Skeletal muscle satellite cell (primary cell): ENCODE measurements at regions not wholly inside any gene's neighbourhood (a gene's known extent, or its start where the extent isn't known, plus 50 kb on each side); places are given as distances from the start of the nearest gene placed in this dataset.
A peak's percentile ranks its signal among the peaks of the same experiment; 100 is the strongest.
"Not testable (repeated sequence)": the region's sequence is repeated elsewhere in the genome, so short reads cannot be mapped to it uniquely, and the experiment has no call there.

ENCODE experiments used
- H3K27me3 ChIP-seq: 2 replicates; pipeline ENCODE4 v1.7.0; 2013; ENCODE audit warnings: low read length; ENCODE audit not compliant: control insufficient read depth, insufficient read depth
- H3K36me3 ChIP-seq: 2 replicates; pipeline ENCODE4 v1.7.0; 2013; ENCODE audit warnings: mild to moderate bottlenecking, control low read depth, low read length; ENCODE audit not compliant: insufficient read depth
- H3K4me1 ChIP-seq: 2 replicates; pipeline ENCODE4 v1.7.0; 2013; ENCODE audit warnings: low read length; ENCODE audit not compliant: control insufficient read depth, insufficient read depth
- H3K4me2 ChIP-seq: 2 replicates; pipeline ENCODE4 v1.7.0; 2013; ENCODE audit warnings: mild to moderate bottlenecking, low read length
- H3K4me3 ChIP-seq: 2 replicates; pipeline ENCODE4 v1.7.0; 2013; ENCODE audit warnings: low read length
- H3K9ac ChIP-seq: 2 replicates; pipeline ENCODE4 v1.7.0; 2013; ENCODE audit warnings: mild to moderate bottlenecking, low read depth, low read length, moderate library complexity
- H3K9me3 ChIP-seq: replicated peaks from 2 replicates; pipeline ENCODE4 v1.7.0; 2013; ENCODE audit warnings: mild to moderate bottlenecking, control low read depth, low read length

- not testable (repeated sequence) for H3K36me3 ChIP-seq
Measured at GRCh38 chr2:44064281-44064680, 68.5 kb upstream of the LRPPRC start.

GRCh38 chr2:44067012-44067790, 71.4 kb upstream of the LRPPRC start:
- peaks cover 17% of the 10 kb centered on the region for H3K27me3 ChIP-seq
- H3K36me3 ChIP-seq, H3K4me3 ChIP-seq, H3K4me1 ChIP-seq, H3K4me2 ChIP-seq, H3K9me3 ChIP-seq, H3K9ac ChIP-seq: not testable (repeated sequence)

More at GRCh38 chr2:44064281-44064680, 68.5 kb upstream of the LRPPRC start:
- H3K9me3 ChIP-seq, H3K4me1 ChIP-seq, H3K4me3 ChIP-seq, H3K4me2 ChIP-seq, H3K9ac ChIP-seq: not testable (repeated sequence)
- H3K27me3 ChIP-seq = peaks cover 29% of the 10 kb centered on the region

- H3K9ac ChIP-seq, H3K4me3 ChIP-seq, H3K4me1 ChIP-seq, H3K9me3 ChIP-seq, H3K36me3 ChIP-seq, H3K4me2 ChIP-seq: not testable (repeated sequence)
- H3K27me3 ChIP-seq = peaks cover 13% of the 10 kb centered on the region
Measured at GRCh38 chr2:44067791-44068181, 72.0 kb upstream of the LRPPRC start.

GRCh38 chr2:44071454-44072046, 75.8 kb upstream of the LRPPRC start:
- Histone ChIP-seq H3K4me3 (no peak overlapping the region), H3K4me2 (no peak overlapping the region), H3K36me3 (no peaks in the 10 kb centered on the region), H3K9ac (no peak overlapping the region), H3K4me1 (no peaks in the 10 kb centered on the region), H3K27me3 (peaks cover 3% of the 10 kb centered on the region), H3K9me3 (no peaks in the 10 kb centered on the region)

- not testable (repeated sequence) for H3K36me3 ChIP-seq, H3K4me1 ChIP-seq, H3K9me3 ChIP-seq, H3K4me3 ChIP-seq, H3K4me2 ChIP-seq, H3K27me3 ChIP-seq, H3K9ac ChIP-seq
Measured at GRCh38 chr2:44073667-44074066, 77.9 kb upstream of the LRPPRC start.

- not testable (repeated sequence) for H3K4me2 ChIP-seq
Measured at GRCh38 chr2:44074795-44075194, 79.0 kb upstream of the LRPPRC start.

GRCh38 chr2:44075541-44075940, 79.8 kb upstream of the LRPPRC start:
- Histone ChIP-seq H3K36me3 (no peaks in the 10 kb centered on the region), H3K9me3 (no peaks in the 10 kb centered on the region), H3K27me3 (no peaks in the 10 kb centered on the region), H3K9ac (no peak overlapping the region), H3K4me1 (no peaks in the 10 kb centered on the region), H3K4me2 (no peak overlapping the region), H3K4me3 (no peak overlapping the region)

More at GRCh38 chr2:44074795-44075194, 79.0 kb upstream of the LRPPRC start:
- not testable (repeated sequence) for H3K9ac ChIP-seq, H3K4me1 ChIP-seq, H3K9me3 ChIP-seq, H3K36me3 ChIP-seq, H3K4me3 ChIP-seq, H3K27me3 ChIP-seq

GRCh38 chr2:44077942-44078511, 82.2 kb upstream of the LRPPRC start:
- Histone ChIP-seq H3K4me2 (no peak overlapping the region), H3K36me3 (no peaks in the 10 kb centered on the region), H3K4me3 (no peak overlapping the region), H3K4me1 (no peaks in the 10 kb centered on the region), H3K27me3 (no peaks in the 10 kb centered on the region), H3K9me3 (no peaks in the 10 kb centered on the region), H3K9ac (no peak overlapping the region)

- Histone ChIP-seq H3K27me3 (no peaks in the 10 kb centered on the region), H3K9me3 (no peaks in the 10 kb centered on the region), H3K9ac (no peak overlapping the region), H3K4me2 (no peak overlapping the region), H3K4me1 (no peaks in the 10 kb centered on the region), H3K4me3 (no peak overlapping the region), H3K36me3 (no peaks in the 10 kb centered on the region)
Measured at GRCh38 chr2:44079686-44080085, 83.9 kb upstream of the LRPPRC start.

GRCh38 chr2:44083054-44083453, 85.6 kb upstream of the PPM1B start:
- Histone ChIP-seq H3K9ac (no peak overlapping the region), H3K4me2 (no peak overlapping the region), H3K36me3 (no peaks in the 10 kb centered on the region), H3K27me3 (no peaks in the 10 kb centered on the region), H3K4me1 (peaks cover 6% of the 10 kb centered on the region), H3K4me3 (no peak overlapping the region), H3K9me3 (no peaks in the 10 kb centered on the region)

GRCh38 chr2:44084850-44085249, 83.8 kb upstream of the PPM1B start:
- Histone ChIP-seq H3K36me3 (no peaks in the 10 kb centered on the region), H3K27me3 (no peaks in the 10 kb centered on the region), H3K4me2 (no peak overlapping the region), H3K4me3 (no peak overlapping the region), H3K9me3 (no peaks in the 10 kb centered on the region), H3K9ac (no peak overlapping the region), H3K4me1 (peaks cover 6% of the 10 kb centered on the region)

- Histone ChIP-seq H3K27me3 (no peaks in the 10 kb centered on the region), H3K4me1 (peaks cover 6% of the 10 kb centered on the region), H3K4me2 (peak overlapping the region; percentile 76), H3K9ac (peak overlapping the region; percentile 36), H3K4me3 (no peak overlapping the region), H3K9me3 (no peaks in the 10 kb centered on the region), H3K36me3 (no peaks in the 10 kb centered on the region)
Measured at GRCh38 chr2:44086629-44087028, 82.0 kb upstream of the PPM1B start.
